Omental fat pad (tissue), 3 donors: ENCODE measurements at regions not wholly inside any gene's neighbourhood (a gene's known extent, or its start where the extent isn't known, plus 50 kb on each side); places are given as distances from the start of the nearest gene placed in this dataset.

Source experiments
- ATAC-seq: fragments of 150-250 bp; one replicate; pipeline ENCODE4 v1.9.1; 2016; ENCODE audit warnings: mild to moderate bottlenecking, moderate library complexity; ENCODE audit not compliant: low FRiP score
- DNase-seq: peaks from one replicate; pipeline ENCODE4 v3.0.0-alpha.2; 2019; ENCODE audit warnings: low spot score
- TF ChIP-seq, protein P1 (sequence below), 3 donors: fragments of 450-650 bp; IDR thresholded peaks; one replicate each; pipeline ENCODE4 v1.5.1; 2016 to 2017; ENCODE audit warnings: antibody characterized with exemption in 3 of 3, mild to moderate bottlenecking in 3 of 3, moderate library complexity in 2 of 3

DNA sequence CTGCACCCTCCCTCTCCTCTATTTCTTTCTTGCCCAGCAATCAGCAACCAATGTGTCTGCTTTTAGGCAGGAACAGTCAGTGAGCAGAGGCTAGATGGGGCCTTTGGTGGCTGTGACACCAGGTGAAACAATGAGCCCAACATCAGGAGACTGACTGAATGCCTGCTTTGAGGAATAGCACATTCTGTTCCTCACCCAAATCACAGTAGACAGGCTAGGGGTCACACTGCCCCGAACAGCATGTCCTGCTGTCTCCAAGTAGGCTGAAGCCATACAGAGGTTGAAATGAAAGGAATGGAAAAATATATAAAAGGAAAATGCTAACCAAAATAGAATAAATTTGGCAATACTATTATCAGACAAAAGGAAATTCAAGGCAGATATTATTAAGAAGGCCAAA is 122.5 kb upstream of the GDNF start:
- no peak for DNase-seq
- TF ChIP-seq, protein P1, sequence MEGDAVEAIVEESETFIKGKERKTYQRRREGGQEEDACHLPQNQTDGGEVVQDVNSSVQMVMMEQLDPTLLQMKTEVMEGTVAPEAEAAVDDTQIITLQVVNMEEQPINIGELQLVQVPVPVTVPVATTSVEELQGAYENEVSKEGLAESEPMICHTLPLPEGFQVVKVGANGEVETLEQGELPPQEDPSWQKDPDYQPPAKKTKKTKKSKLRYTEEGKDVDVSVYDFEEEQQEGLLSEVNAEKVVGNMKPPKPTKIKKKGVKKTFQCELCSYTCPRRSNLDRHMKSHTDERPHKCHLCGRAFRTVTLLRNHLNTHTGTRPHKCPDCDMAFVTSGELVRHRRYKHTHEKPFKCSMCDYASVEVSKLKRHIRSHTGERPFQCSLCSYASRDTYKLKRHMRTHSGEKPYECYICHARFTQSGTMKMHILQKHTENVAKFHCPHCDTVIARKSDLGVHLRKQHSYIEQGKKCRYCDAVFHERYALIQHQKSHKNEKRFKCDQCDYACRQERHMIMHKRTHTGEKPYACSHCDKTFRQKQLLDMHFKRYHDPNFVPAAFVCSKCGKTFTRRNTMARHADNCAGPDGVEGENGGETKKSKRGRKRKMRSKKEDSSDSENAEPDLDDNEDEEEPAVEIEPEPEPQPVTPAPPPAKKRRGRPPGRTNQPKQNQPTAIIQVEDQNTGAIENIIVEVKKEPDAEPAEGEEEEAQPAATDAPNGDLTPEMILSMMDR (IDR thresholded peaks at IDR 0.05) = no peak
- ATAC-seq = no peak

DNA sequence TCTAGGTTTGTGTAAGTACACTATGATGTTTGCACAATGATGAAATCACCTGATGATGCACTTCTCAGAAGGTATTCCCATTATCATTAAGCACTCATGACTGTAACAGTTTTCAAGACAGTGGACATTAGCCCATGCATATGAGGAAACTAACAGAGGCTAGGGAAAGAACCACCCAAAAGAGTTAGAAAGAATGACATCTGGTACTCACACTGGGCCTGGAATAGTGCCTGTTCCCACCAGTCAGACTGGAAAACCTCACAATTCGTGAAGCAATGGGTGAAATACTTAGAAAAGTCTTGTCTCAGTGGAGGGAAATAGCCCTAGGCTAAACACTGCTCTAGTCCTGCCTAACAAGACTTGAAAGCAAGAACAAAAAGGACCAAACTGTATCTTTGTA is 117.4 kb upstream of the GDNF start:
- DNase-seq = no peak

DNA sequence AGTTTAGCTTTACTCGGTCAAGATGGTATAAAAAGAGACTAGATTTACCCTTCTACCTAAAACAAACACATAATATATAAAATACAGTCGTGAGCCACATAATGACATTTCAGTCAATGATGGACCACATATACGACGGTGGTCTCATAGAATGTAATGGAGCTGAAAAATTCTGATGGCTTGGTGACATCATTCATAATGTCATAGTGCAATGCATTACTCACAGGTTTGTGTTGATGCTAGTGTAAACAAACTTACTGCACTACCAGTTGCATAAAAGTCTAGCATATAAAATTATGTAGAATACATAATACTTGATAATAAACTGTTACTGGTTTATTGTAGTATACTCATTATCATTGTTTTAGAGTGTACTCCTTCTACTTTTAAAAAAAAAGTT is 115.9 kb upstream of the GDNF start:
- no peak for ATAC-seq

More for the DNA sequence above, 117.4 kb upstream of the GDNF start:
- TF ChIP-seq, protein P1 (IDR thresholded peaks at IDR 0.05) = no peak
- ATAC-seq = no peak

DNA sequence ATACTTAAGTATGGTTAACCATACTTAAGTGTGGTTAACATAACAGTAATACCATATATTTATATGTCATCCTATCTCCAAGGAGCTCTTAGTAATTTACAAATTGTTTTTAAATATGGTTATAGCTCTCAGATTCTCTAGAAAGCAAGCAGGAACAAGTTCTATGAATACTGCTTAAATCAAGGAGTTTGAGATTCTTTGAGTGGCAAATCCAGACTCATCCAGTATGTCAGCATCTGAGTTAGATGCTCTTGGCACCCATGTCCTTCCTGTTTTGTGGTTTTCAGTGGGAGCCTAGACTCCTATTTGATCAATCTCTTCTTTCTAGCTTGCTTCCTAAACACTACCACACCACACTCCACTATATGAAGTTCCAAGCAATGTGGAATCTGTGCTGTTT is 114.7 kb upstream of the GDNF start:
- no peak for DNase-seq
- no peak for ATAC-seq
- TF ChIP-seq, protein P1 (IDR thresholded peaks at IDR 0.05) = no peak

More for the DNA sequence above, 115.9 kb upstream of the GDNF start:
- no peak for DNase-seq
- TF ChIP-seq, protein P1 (IDR thresholded peaks at IDR 0.05) = no peak

DNA sequence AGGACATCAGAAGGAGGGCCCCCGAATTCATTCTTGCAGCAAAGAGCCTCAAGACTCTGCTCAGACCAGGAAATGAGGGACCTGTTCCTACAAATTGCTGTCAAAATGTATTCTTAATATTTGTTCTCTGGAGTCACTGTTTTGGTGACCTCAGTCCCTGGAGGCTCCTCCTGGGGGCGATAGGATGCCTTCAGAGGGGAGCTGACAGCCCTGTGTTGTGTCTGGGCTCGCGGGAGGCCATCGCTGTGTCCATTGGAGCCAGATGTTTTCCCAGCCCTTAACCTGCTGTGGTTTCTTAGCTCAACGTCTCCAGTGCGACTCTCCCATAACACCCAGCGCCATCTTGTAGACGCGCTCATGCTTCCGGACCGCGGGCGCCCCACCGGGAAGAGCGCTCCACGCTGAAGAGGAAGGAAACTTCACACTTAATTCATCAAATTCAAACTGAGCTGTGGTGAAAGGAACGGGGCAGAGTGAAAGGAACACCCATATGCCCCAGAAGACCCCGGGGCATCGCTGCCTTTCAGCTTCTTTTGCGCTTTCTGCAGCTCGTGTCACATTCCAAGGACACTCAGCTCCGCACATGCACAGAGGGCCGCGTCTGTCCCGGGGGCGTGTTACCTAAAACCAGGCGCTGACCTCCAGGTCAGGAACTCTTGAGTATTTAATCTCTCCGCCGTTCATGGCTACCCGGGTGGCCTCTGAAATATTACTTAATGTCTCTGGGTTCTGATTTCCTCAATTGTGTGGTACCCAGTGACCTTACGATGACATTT is 112.3 kb upstream of the GDNF start:
- ATAC-seq (no peak), DNase-seq (no peak)
- TF ChIP-seq, protein P1 (IDR thresholded peaks at IDR 0.05) = no peak

DNA sequence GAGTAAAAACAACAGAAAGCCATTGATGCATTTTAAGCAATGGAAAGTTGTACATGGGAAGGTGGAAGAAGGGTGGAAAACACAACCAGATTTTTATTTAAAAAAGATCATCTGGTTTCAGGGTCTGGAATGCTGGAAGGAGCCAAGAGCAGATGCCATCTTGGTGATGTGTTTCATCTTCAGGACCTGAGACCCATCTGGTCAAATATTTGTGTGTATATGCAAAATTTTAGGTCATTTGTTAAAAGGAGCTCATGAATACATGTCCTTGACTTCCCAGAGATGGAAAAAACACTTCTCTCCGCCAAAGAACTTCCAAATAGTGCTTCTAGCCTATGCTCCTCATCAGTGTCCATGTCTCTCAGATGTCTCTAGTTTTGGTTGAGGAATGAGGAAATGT is 110.6 kb upstream of the GDNF start:
- no peak for ATAC-seq

More for the DNA sequence above, 110.6 kb upstream of the GDNF start:
- TF ChIP-seq, protein P1 (IDR thresholded peaks at IDR 0.05) = no peak
- no peak for DNase-seq
